Keratinocyte (primary cell): ENCODE measurements at regions not wholly inside any gene's neighbourhood (a gene's known extent, or its start where the extent isn't known, plus 50 kb on each side); places are given as distances from the start of the nearest gene placed in this dataset.

Experiments
- DNase-seq: peaks from one replicate; pipeline ENCODE4 v3.0.0-alpha.2; 2011; ENCODE audit warnings: low read depth, missing footprints, low spot score
- FAIRE-seq: peaks from 2 replicates; lab custom pipeline; 2011; peaks lifted over from hg19 to GRCh38; lab: Jason Lieb, UNC
- H2AFZ ChIP-seq: 2 replicates; pipeline ENCODE4 v1.6.0; 2012; ENCODE audit warnings: low read length, control low read depth, inconsistent platforms; ENCODE audit not compliant: control insufficient read depth
- H3K27ac ChIP-seq: 2 replicates; pipeline ENCODE4 v1.5.1; 2011; ENCODE audit warnings: low read length; ENCODE audit not compliant: control insufficient read depth, insufficient read depth
- H3K27me3 ChIP-seq: 3 replicates; pipeline ENCODE4 v1.6.0; 2011; ENCODE audit warnings: low read length; ENCODE audit not compliant: control insufficient read depth, insufficient read depth; ENCODE audit errors: extremely low read depth
- H3K36me3 ChIP-seq, 2 experiments: 2 replicates in 1 of 2; 3 replicates in 1 of 2; pipeline ENCODE4 v1.5.1; 2011; ENCODE audit warnings: low read length in 2 of 2, mild to moderate bottlenecking in 1 of 2; ENCODE audit not compliant: control insufficient read depth in 2 of 2, insufficient read depth in 2 of 2; ENCODE audit errors: extremely low read depth in 1 of 2
- H3K4me1 ChIP-seq: 3 replicates; pipeline ENCODE4 v1.5.1; 2011; ENCODE audit warnings: low read length; ENCODE audit not compliant: control insufficient read depth, insufficient read depth; ENCODE audit errors: extremely low read depth
- H3K4me2 ChIP-seq: 3 replicates; pipeline ENCODE4 v1.6.0; 2011; ENCODE audit warnings: low read depth, low read length; ENCODE audit not compliant: control insufficient read depth, insufficient read depth; ENCODE audit errors: extremely low read depth
- H3K4me3 ChIP-seq, 3 experiments: fragments of 200-600 bp in 1 of 3; sonication (generic) in 1 of 3; 2 replicates in 2 of 3; 3 replicates in 1 of 3; pipeline ENCODE4 v1.5.1; 2011 to 2016; ENCODE audit warnings: low read length in 3 of 3, mild to moderate bottlenecking in 3 of 3, control low read depth in 2 of 3, inconsistent platforms in 1 of 3, low read depth in 1 of 3, mixed read lengths in 1 of 3, mixed run types in 1 of 3, moderate library complexity in 1 of 3; ENCODE audit not compliant: control insufficient read depth in 2 of 3, insufficient read depth in 2 of 3; ENCODE audit errors: extremely low read depth in 1 of 3
- H3K79me2 ChIP-seq: 2 replicates; pipeline ENCODE4 v1.6.0; 2012; ENCODE audit warnings: low read length; ENCODE audit not compliant: control insufficient read depth, insufficient read depth
- H3K9ac ChIP-seq: 3 replicates; pipeline ENCODE4 v1.6.0; 2011; ENCODE audit warnings: low read length; ENCODE audit not compliant: control insufficient read depth, insufficient read depth; ENCODE audit errors: extremely low read depth
- H3K9me1 ChIP-seq: 3 replicates; pipeline ENCODE4 v1.6.0; 2011; ENCODE audit warnings: low read length; ENCODE audit not compliant: control insufficient read depth, insufficient read depth; ENCODE audit errors: extremely low read depth
- H3K9me3 ChIP-seq: 2 replicates; pipeline ENCODE4 v1.5.1; 2012; ENCODE audit warnings: low read depth, low read length; ENCODE audit not compliant: control insufficient read depth
- H4K20me1 ChIP-seq: 3 replicates; pipeline ENCODE4 v1.6.0; 2011; ENCODE audit warnings: low read length; ENCODE audit not compliant: control insufficient read depth, insufficient read depth; ENCODE audit errors: extremely low read depth
- EZH2 ChIP-seq: IDR thresholded peaks from one replicate; pipeline ENCODE4 v1.6.1; 2012; ENCODE audit warnings: inconsistent platforms, mild to moderate bottlenecking, low read length, moderate library complexity
- dilution Hi-C: fragments of 300-500 bp; cut with MboI; formaldehyde crosslinking; loops from one replicate; pipeline ENCODE4 v1.7.0; 2020; ENCODE audit warnings: low sequenced_read_pairs; ENCODE audit not compliant: extremely low pct_ligation_motif_present
- TF ChIP-seq, protein P1 (sequence below), 3 experiments: IDR thresholded peaks in 1 of 3; conservative IDR thresholded peaks in 1 of 3; optimal IDR thresholded peaks in 1 of 3; 2 replicates in 2 of 3; 3 replicates in 1 of 3; pipeline versions ENCODE3 to v1.5.1; 2011; ENCODE audit warnings: low read length in 3 of 3, mild to moderate bottlenecking in 3 of 3, moderate library complexity in 2 of 3, control low read depth in 1 of 3, inconsistent platforms in 1 of 3; ENCODE audit not compliant: insufficient read depth in 2 of 3; ENCODE audit errors: extremely low read depth in 1 of 3

DNA sequence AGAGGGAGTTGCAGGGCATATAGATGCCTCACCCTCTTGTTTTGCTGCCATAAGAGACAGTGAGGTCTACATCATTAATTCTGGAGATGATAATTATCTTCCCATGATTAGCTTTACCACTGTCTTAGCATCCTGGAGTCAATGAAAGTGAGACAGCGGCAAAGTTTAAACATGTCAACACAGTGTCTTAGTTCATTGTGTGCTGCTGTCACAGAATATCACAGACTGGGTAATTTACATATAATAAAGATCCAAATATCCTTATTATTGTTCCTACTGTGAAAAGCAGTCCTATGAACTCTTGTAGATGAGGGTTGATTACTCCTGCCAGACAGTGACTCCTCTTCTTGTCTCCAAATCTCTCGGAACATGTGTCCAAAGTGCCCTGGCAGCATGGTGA lies 658.6 kb upstream of the ADGRB3 start:
- no peak overlapping the region for H3K4me3 ChIP-seq
- no peak for TF ChIP-seq EZH2
- TF ChIP-seq, protein P1, sequence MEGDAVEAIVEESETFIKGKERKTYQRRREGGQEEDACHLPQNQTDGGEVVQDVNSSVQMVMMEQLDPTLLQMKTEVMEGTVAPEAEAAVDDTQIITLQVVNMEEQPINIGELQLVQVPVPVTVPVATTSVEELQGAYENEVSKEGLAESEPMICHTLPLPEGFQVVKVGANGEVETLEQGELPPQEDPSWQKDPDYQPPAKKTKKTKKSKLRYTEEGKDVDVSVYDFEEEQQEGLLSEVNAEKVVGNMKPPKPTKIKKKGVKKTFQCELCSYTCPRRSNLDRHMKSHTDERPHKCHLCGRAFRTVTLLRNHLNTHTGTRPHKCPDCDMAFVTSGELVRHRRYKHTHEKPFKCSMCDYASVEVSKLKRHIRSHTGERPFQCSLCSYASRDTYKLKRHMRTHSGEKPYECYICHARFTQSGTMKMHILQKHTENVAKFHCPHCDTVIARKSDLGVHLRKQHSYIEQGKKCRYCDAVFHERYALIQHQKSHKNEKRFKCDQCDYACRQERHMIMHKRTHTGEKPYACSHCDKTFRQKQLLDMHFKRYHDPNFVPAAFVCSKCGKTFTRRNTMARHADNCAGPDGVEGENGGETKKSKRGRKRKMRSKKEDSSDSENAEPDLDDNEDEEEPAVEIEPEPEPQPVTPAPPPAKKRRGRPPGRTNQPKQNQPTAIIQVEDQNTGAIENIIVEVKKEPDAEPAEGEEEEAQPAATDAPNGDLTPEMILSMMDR (optimal IDR thresholded peaks at IDR 0.05 in 1 of 3, IDR thresholded peaks at IDR 0.05 in 1 of 3, conservative IDR thresholded peaks at IDR 0.05 in 1 of 3; ENCODE audit: extremely low read depth in 1 of 3, insufficient read depth in 2 of 3, low read length in 3 of 3): no peak
- no peaks in the 10 kb centered on the region for H3K27me3 ChIP-seq
- H2AFZ ChIP-seq: no peak overlapping the region
- no peak for FAIRE-seq
- dilution Hi-C loops: no loop called here
- no peaks in the 10 kb centered on the region for H3K36me3 ChIP-seq
- no peaks in the 10 kb centered on the region for H3K9me1 ChIP-seq
- H3K4me1 ChIP-seq: no peaks in the 10 kb centered on the region
- H3K9me3 ChIP-seq: peaks cover 2% of the 10 kb centered on the region
- no peak overlapping the region for H3K9ac ChIP-seq
- H3K4me2 ChIP-seq: no peak overlapping the region
- H3K79me2 ChIP-seq: no peaks in the 10 kb centered on the region
- H4K20me1 ChIP-seq: no peaks in the 10 kb centered on the region
- DNase-seq: no peak
- no peak overlapping the region for H3K27ac ChIP-seq

DNA sequence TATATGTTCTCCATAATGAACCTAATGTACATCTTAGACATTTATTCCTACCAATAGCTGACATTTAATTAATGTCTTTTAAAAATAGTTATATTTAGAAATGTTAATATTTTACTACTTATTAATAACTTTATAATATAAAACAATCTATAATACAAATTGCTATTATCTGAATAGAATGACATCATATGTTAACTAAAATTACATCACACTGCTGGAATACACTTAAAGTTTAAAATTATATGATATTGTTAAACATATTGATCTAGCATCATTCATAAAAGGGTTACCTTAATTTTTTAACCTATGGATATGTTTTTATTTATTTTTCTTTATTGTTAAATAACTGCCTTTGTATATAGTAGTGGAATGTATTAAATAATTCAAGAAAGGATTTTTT lies 660.2 kb upstream of the ADGRB3 start:
- H3K79me2 ChIP-seq: no peaks in the 10 kb centered on the region
- H3K36me3 ChIP-seq: no peaks in the 10 kb centered on the region
- no peak overlapping the region for H3K4me2 ChIP-seq
- no peaks in the 10 kb centered on the region for H4K20me1 ChIP-seq
- no peak for TF ChIP-seq EZH2
- TF ChIP-seq, protein P1 (optimal IDR thresholded peaks at IDR 0.05 in 1 of 3, IDR thresholded peaks at IDR 0.05 in 1 of 3, conservative IDR thresholded peaks at IDR 0.05 in 1 of 3; ENCODE audit: extremely low read depth in 1 of 3, insufficient read depth in 2 of 3, low read length in 3 of 3): no peak
- no peak for DNase-seq
- H3K27me3 ChIP-seq: no peaks in the 10 kb centered on the region
- H3K9me1 ChIP-seq: no peaks in the 10 kb centered on the region
- no peak overlapping the region for H3K4me3 ChIP-seq
- no peak overlapping the region for H3K9ac ChIP-seq
- H3K9me3 ChIP-seq: peaks cover under 1% of the 10 kb centered on the region
- no peak overlapping the region for H3K27ac ChIP-seq
- no peak overlapping the region for H2AFZ ChIP-seq
- H3K4me1 ChIP-seq: no peaks in the 10 kb centered on the region
- no peak for FAIRE-seq
- dilution Hi-C loops: no loop called here
